Prostate gland (tissue), 2 donors: ENCODE measurements at regions not wholly inside any gene's neighbourhood (a gene's known extent, or its start where the extent isn't known, plus 50 kb on each side); places are given as distances from the start of the nearest gene placed in this dataset.

Experiments used
- CTCF ChIP-seq, 4 experiments: fragments of 200-600 bp in 2 of 4; fragments of 450-650 bp in 2 of 4; sonication (generic) in 2 of 4; IDR thresholded peaks; 1 replicate in 3 of 4; 2 replicates in 1 of 4; pipeline ENCODE4 v1.5.1; 2016 to 2019; ENCODE audit warnings: antibody characterized with exemption in 4 of 4, mild to moderate bottlenecking in 2 of 4, moderate library complexity in 2 of 4
- POLR2A ChIP-seq: fragments of 450-650 bp; IDR thresholded peaks from one replicate; pipeline ENCODE4 v1.6.1; 2016; ENCODE audit warnings: antibody characterized with exemption, mild to moderate bottlenecking

GRCh38 chr5:24735284-24735683 is 90.5 kb upstream of the CDH10 start:
- TF ChIP-seq POLR2A (no peak), CTCF (IDR thresholded peaks at IDR 0.05) (no peak)
